ENCODE measurements at regions not wholly inside any gene's neighbourhood (a gene's known extent, or its start where the extent isn't known, plus 50 kb on each side); places are given as distances from the start of the nearest gene placed in this dataset.

- no peaks in the 10 kb centered on the region for H3K4me1 ChIP-seq (ENCODE audit: insufficient read depth, low read length, severe bottlenecking)
- no peak overlapping the region for H3K27ac ChIP-seq (ENCODE audit: low read depth, low read length, poor library complexity, severe bottlenecking)
- H3K4me3 ChIP-seq (ENCODE audit: low read depth, low read length, poor library complexity, severe bottlenecking): no peak overlapping the region
- H3K27me3 ChIP-seq (ENCODE audit: insufficient read depth, low read length): no peaks in the 10 kb centered on the region
- H3K36me3 ChIP-seq (ENCODE audit: insufficient read depth, low read length): no peaks in the 10 kb centered on the region
- no peak overlapping the region for H3K4me2 ChIP-seq (ENCODE audit: low read length)
- H2AFZ ChIP-seq (ENCODE audit: low read length): no peak overlapping the region
- no peaks in the 10 kb centered on the region for H3K79me2 ChIP-seq (ENCODE audit: insufficient read depth, low read length)
- no peaks in the 10 kb centered on the region for H3F3A ChIP-seq (ENCODE audit: insufficient read depth, low read length)
- H3K9me3 ChIP-seq (ENCODE audit: low read length): no peaks in the 10 kb centered on the region
- no peaks in the 10 kb centered on the region for H3K9me2 ChIP-seq (ENCODE audit: low read depth, low read length)
- no peak overlapping the region for H3K9ac ChIP-seq (ENCODE audit: low read length)
- H4K20me1 ChIP-seq (ENCODE audit: insufficient read depth, low read length): no peaks in the 10 kb centered on the region
- TF ChIP-seq, protein P1, sequence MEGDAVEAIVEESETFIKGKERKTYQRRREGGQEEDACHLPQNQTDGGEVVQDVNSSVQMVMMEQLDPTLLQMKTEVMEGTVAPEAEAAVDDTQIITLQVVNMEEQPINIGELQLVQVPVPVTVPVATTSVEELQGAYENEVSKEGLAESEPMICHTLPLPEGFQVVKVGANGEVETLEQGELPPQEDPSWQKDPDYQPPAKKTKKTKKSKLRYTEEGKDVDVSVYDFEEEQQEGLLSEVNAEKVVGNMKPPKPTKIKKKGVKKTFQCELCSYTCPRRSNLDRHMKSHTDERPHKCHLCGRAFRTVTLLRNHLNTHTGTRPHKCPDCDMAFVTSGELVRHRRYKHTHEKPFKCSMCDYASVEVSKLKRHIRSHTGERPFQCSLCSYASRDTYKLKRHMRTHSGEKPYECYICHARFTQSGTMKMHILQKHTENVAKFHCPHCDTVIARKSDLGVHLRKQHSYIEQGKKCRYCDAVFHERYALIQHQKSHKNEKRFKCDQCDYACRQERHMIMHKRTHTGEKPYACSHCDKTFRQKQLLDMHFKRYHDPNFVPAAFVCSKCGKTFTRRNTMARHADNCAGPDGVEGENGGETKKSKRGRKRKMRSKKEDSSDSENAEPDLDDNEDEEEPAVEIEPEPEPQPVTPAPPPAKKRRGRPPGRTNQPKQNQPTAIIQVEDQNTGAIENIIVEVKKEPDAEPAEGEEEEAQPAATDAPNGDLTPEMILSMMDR (IDR thresholded peaks at IDR 0.05; ENCODE audit: low read length): no peak
- TF ChIP-seq EZH2 (IDR thresholded peaks at IDR 0.05; ENCODE audit: borderline replicate concordance, low read length): no peak
These were observed 489.4 kb upstream of the MAGEB18 start for GRCh38 chrX:25648790-25649189.

DNA sequence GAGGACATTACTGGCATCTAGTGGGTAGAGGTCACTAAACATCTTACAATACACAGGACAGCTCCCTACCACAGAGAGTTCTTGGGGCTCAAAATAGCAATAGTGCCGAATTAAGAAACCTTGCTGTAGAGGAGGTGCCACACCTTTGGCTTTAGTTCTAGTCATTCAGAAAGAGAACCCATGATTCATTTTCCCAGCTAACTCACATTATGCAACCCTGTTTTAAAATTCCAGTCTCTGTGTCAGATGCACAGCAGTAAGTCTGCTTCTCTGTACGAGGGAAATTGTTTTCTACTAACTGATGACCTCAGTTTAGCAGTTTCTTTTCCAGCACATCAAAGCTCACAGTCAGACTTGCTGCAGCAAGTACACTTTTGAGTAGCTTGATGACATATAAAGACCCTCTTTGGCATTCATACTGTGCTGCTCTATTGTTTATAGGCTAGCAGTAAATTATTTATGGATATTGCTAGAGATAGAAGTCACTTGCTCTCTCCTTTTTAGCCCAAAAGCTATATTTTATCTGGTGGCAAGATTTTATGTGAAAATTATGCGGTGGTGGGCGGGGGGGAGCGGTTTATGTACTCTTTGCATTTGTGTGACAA is 487.8 kb upstream of the MAGEB18 start:
- no peaks in the 10 kb centered on the region for H3K9me3 ChIP-seq (ENCODE audit: low read length)
- no peaks in the 10 kb centered on the region for H3F3A ChIP-seq (ENCODE audit: insufficient read depth, low read length)
- no peaks in the 10 kb centered on the region for H3K79me2 ChIP-seq (ENCODE audit: insufficient read depth, low read length)
- H3K4me2 ChIP-seq (ENCODE audit: low read length): no peak overlapping the region
- TF ChIP-seq, protein P1 (IDR thresholded peaks at IDR 0.05; ENCODE audit: low read length): no peak
- no peak for TF ChIP-seq EZH2 (IDR thresholded peaks at IDR 0.05; ENCODE audit: borderline replicate concordance, low read length)
- no peaks in the 10 kb centered on the region for H3K4me1 ChIP-seq (ENCODE audit: insufficient read depth, low read length, severe bottlenecking)
- H3K36me3 ChIP-seq (ENCODE audit: insufficient read depth, low read length): no peaks in the 10 kb centered on the region
- H3K4me3 ChIP-seq (ENCODE audit: low read depth, low read length, poor library complexity, severe bottlenecking): no peak overlapping the region
- H3K27me3 ChIP-seq (ENCODE audit: insufficient read depth, low read length): no peaks in the 10 kb centered on the region
- no peak overlapping the region for H3K27ac ChIP-seq (ENCODE audit: low read depth, low read length, poor library complexity, severe bottlenecking)
- H3K9ac ChIP-seq (ENCODE audit: low read length): no peak overlapping the region
- H2AFZ ChIP-seq (ENCODE audit: low read length): no peak overlapping the region
- H3K9me2 ChIP-seq (ENCODE audit: low read depth, low read length): no peaks in the 10 kb centered on the region
- H4K20me1 ChIP-seq (ENCODE audit: insufficient read depth, low read length): no peaks in the 10 kb centered on the region

DNA sequence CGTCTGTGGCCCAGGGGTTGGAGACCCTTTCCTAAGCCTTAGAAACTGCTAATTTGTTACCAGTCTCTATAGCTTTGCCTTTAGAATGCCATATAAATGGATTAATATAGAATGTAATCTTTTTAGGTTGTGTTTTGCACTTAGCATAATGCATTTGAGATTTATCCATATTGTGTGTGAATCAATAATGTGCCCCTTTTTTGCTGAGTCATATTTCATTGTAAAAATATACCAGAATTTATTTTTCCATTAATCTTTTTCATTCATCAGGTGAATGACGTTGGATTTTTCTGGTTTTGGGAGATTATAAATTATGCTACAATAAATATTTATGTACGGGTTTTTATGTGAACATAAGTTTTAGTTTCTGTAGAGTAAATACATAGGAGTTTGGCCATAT is 478.8 kb upstream of the MAGEB18 start:
- Histone ChIP-seq H3K27me3 (ENCODE audit: insufficient read depth, low read length) (no peaks in the 10 kb centered on the region), H3K9me3 (ENCODE audit: low read length) (no peaks in the 10 kb centered on the region), H3K36me3 (ENCODE audit: insufficient read depth, low read length) (no peaks in the 10 kb centered on the region), H3K4me2 (ENCODE audit: low read length) (no peak overlapping the region), H3K27ac (ENCODE audit: low read depth, low read length, poor library complexity, severe bottlenecking) (no peak overlapping the region), H2AFZ (ENCODE audit: low read length) (no peak overlapping the region), H3K4me3 (ENCODE audit: low read depth, low read length, poor library complexity, severe bottlenecking) (no peak overlapping the region), H3K9me2 (ENCODE audit: low read depth, low read length) (no peaks in the 10 kb centered on the region), H3K79me2 (ENCODE audit: insufficient read depth, low read length) (no peaks in the 10 kb centered on the region), H3F3A (ENCODE audit: insufficient read depth, low read length) (no peaks in the 10 kb centered on the region), H4K20me1 (ENCODE audit: insufficient read depth, low read length) (no peaks in the 10 kb centered on the region), H3K4me1 (ENCODE audit: insufficient read depth, low read length, severe bottlenecking) (no peaks in the 10 kb centered on the region), H3K9ac (ENCODE audit: low read length) (no peak overlapping the region)
- TF ChIP-seq, protein P1 (IDR thresholded peaks at IDR 0.05; ENCODE audit: low read length): no peak
- TF ChIP-seq EZH2 (IDR thresholded peaks at IDR 0.05; ENCODE audit: borderline replicate concordance, low read length): no peak
